NT2/D1 (cell line): ENCODE measurements at regions not wholly inside any gene's neighbourhood (a gene's known extent, or its start where the extent isn't known, plus 50 kb on each side); places are given as distances from the start of the nearest gene placed in this dataset.
A peak's percentile ranks its signal among the peaks of the same experiment; 100 is the strongest.

Experiments
- DNase-seq: peaks from one replicate; pipeline ENCODE4 v3.0.0-alpha.2; 2011; ENCODE audit warnings: low read depth, low spot score
- H3K27me3 ChIP-seq: 2 replicates; pipeline ENCODE4 v1.6.0; 2011; ENCODE audit warnings: mild to moderate bottlenecking; ENCODE audit not compliant: insufficient read length, insufficient read depth
- H3K36me3 ChIP-seq: 2 replicates; pipeline ENCODE4 v1.6.1; 2011; ENCODE audit warnings: mild to moderate bottlenecking, low read length, mixed read lengths; ENCODE audit not compliant: insufficient read depth, insufficient read length
- H3K4me1 ChIP-seq: 2 replicates; pipeline ENCODE4 v1.5.1; 2011; ENCODE audit not compliant: insufficient read depth, insufficient read length
- H3K4me3 ChIP-seq: 2 replicates; pipeline ENCODE4 v1.5.1; 2011; ENCODE audit warnings: low read depth; ENCODE audit not compliant: insufficient read length
- H3K9ac ChIP-seq: 2 replicates; pipeline ENCODE4 v1.6.0; 2011; ENCODE audit warnings: low read depth; ENCODE audit not compliant: insufficient read length
- H3K9me3 ChIP-seq: 2 replicates; pipeline ENCODE4 v1.5.1; 2011; ENCODE audit warnings: mild to moderate bottlenecking, low read length; ENCODE audit not compliant: insufficient read depth
- SUZ12 ChIP-seq: IDR thresholded peaks from 2 replicates; pipeline ENCODE4 v1.6.1; 2011; ENCODE audit not compliant: insufficient read length, insufficient read depth; ENCODE audit errors: extremely low read depth
- YY1 ChIP-seq: IDR thresholded peaks from 2 replicates; pipeline ENCODE4 v1.6.1; 2011; ENCODE audit not compliant: insufficient read length, insufficient read depth
- ZNF274 ChIP-seq: IDR thresholded peaks from 2 replicates; pipeline ENCODE4 v1.6.1; 2011; ENCODE audit warnings: mild to moderate bottlenecking, low read depth, low read length

- Histone ChIP-seq H3K36me3 (no peaks in the 10 kb centered on the region), H3K27me3 (no peaks in the 10 kb centered on the region), H3K4me1 (no peaks in the 10 kb centered on the region), H3K9me3 (no peaks in the 10 kb centered on the region), H3K4me3 (no peak overlapping the region), H3K9ac (no peak overlapping the region)
- TF ChIP-seq YY1 (no peak), ZNF274 (no peak), SUZ12 (no peak)
- DNase-seq, result no peak
Measured at GRCh38 chr5:30831605-30832004, 361.9 kb upstream of the CDH6 start.

DNA sequence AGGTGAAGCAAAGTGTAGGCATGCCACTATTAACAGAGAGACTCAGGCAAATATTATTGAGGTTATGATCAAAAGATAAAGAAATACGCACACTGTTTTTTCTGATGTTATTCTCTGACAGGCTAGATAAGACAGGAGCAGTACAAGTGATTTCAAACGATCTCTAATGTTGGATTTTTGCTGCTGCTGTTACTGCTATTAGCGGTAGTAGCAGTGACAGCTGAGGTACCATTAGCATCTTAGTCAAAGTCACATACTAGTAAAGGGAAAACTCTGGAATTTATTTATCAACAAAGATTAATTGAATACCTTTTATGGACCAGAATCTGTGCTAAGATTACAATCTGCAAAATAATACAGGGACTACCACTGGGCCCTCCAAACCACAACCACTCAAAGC lies 362.4 kb upstream of the CDH6 start:
- H3K9me3 ChIP-seq, result no peaks in the 10 kb centered on the region
- no peak overlapping the region for H3K4me3 ChIP-seq
- TF ChIP-seq ZNF274, result no peak
- TF ChIP-seq YY1, result no peak
- TF ChIP-seq SUZ12, result no peak
- H3K4me1 ChIP-seq, result no peaks in the 10 kb centered on the region
- no peaks in the 10 kb centered on the region for H3K27me3 ChIP-seq
- H3K9ac ChIP-seq, result no peak overlapping the region
- DNase-seq, result no peak
- H3K36me3 ChIP-seq, result no peaks in the 10 kb centered on the region

GRCh38 chr5:30811298-30811697 lies 382.2 kb upstream of the CDH6 start:
- Histone ChIP-seq H3K9ac (no peak overlapping the region), H3K27me3 (no peaks in the 10 kb centered on the region), H3K4me3 (no peak overlapping the region), H3K4me1 (no peaks in the 10 kb centered on the region), H3K36me3 (no peaks in the 10 kb centered on the region), H3K9me3 (no peaks in the 10 kb centered on the region)
- DNase-seq, result no peak
- TF ChIP-seq SUZ12, result no peak

GRCh38 chr5:30809933-30810332 lies 383.6 kb upstream of the CDH6 start:
- Histone ChIP-seq H3K4me1 (no peaks in the 10 kb centered on the region), H3K36me3 (no peaks in the 10 kb centered on the region), H3K27me3 (no peaks in the 10 kb centered on the region), H3K4me3 (no peak overlapping the region), H3K9me3 (no peaks in the 10 kb centered on the region), H3K9ac (no peak overlapping the region)
- TF ChIP-seq YY1 (no peak), SUZ12 (no peak), ZNF274 (no peak)
- no peak for DNase-seq

GRCh38 chr5:30808996-30809395 lies 384.5 kb upstream of the CDH6 start:
- no peak for TF ChIP-seq SUZ12
- no peak for TF ChIP-seq YY1
- TF ChIP-seq ZNF274, result no peak
- Histone ChIP-seq H3K9ac (no peak overlapping the region), H3K36me3 (no peaks in the 10 kb centered on the region), H3K9me3 (no peaks in the 10 kb centered on the region), H3K27me3 (no peaks in the 10 kb centered on the region), H3K4me1 (no peaks in the 10 kb centered on the region), H3K4me3 (no peak overlapping the region)
- no peak for DNase-seq

- Histone ChIP-seq H3K9me3 (no peaks in the 10 kb centered on the region), H3K4me3 (no peak overlapping the region), H3K4me1 (no peaks in the 10 kb centered on the region), H3K27me3 (no peaks in the 10 kb centered on the region), H3K9ac (no peak overlapping the region), H3K36me3 (no peaks in the 10 kb centered on the region)
- peak; percentile 11 for DNase-seq
- TF ChIP-seq YY1 (no peak), SUZ12 (no peak), ZNF274 (no peak)
Measured at GRCh38 chr5:30804739-30805505, 388.6 kb upstream of the CDH6 start.

GRCh38 chr5:30802961-30803705 lies 390.4 kb upstream of the CDH6 start:
- no peak for TF ChIP-seq ZNF274
- TF ChIP-seq YY1, result no peak
- TF ChIP-seq SUZ12, result no peak
- Histone ChIP-seq H3K36me3 (no peaks in the 10 kb centered on the region), H3K9ac (no peak overlapping the region), H3K9me3 (no peaks in the 10 kb centered on the region), H3K27me3 (no peaks in the 10 kb centered on the region), H3K4me1 (no peaks in the 10 kb centered on the region), H3K4me3 (no peak overlapping the region)
- no peak for DNase-seq
